ENCODE measurements at regions not wholly inside any gene's neighbourhood (a gene's known extent, or its start where the extent isn't known, plus 50 kb on each side); places are given as distances from the start of the nearest gene placed in this dataset.

DNA sequence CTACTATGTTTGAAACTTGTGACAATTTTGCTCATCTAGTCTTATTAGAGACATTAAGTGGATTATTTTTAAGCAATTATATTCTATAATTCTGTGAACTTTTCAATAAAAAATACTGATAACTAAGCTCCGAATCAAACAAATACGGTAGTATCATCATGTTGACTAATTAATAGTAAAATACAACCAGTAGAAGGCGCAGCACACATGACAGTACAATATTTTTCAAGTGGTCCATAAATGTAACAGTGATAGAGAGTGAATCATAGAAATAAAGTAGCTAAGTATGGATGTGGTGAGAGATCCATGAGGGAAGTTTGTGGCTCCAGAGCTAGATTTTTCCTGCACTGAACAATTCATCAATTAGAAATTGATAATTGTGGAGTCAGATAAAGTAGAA lies 666.2 kb downstream of the KCTD8 start:
- ChIA-PET CTCF (interaction anchor here (0.5 to 2.4 kb wide), 16 partner anchors 10 to 847 kb away, joined by 3 to 60 read pairs (median 5); partner anchors contain the start of gene KCTD8), POLR2A (no interaction called here)
- dilution Hi-C loops (cut with MboI; ENCODE audit: extremely low pct_ligation_motif_present, low sequenced_read_pairs) = no loop called here
- Histone ChIP-seq H3K4me1 (ENCODE audit: control insufficient read depth, extremely low read depth, insufficient read depth, low read length) (no peaks in the 10 kb centered on the region), H3K9me1 (replicated peaks; ENCODE audit: control insufficient read depth, extremely low read depth, insufficient read depth, low read length) (no peaks in the 10 kb centered on the region), H2AFZ (ENCODE audit: low read depth, low read length) (no peak overlapping the region), H4K20me1 (replicated peaks; ENCODE audit: control insufficient read depth, extremely low read depth, insufficient read depth, low read length) (no peaks in the 10 kb centered on the region), H3K27me3 (ENCODE audit: control insufficient read depth in 2 of 2, insufficient read depth in 2 of 2, low read length in 2 of 2) (no peaks in the 10 kb centered on the region), H3K9ac (replicated peaks; ENCODE audit: extremely low read depth, insufficient read depth, low read length) (no peak overlapping the region), H3K4me3 (replicated peaks in 1 of 3; ENCODE audit: insufficient read depth in 1 of 3, low read depth in 1 of 3, low read length in 3 of 3) (no peak overlapping the region), H3K36me3 (ENCODE audit: control insufficient read depth in 2 of 2, extremely low read depth in 1 of 2, insufficient read depth in 2 of 2, low read length in 2 of 2) (no peaks in the 10 kb centered on the region), H3K79me2 (ENCODE audit: control insufficient read depth, insufficient read depth, low read length) (no peaks in the 10 kb centered on the region), H3K4me2 (ENCODE audit: insufficient read depth, low read length) (no peak overlapping the region), H3K27ac (ENCODE audit: insufficient read depth, low read depth, low read length) (no peak overlapping the region), H3K9me3 (replicated peaks; ENCODE audit: control insufficient read depth, insufficient read depth, low read length) (no peaks in the 10 kb centered on the region)
- no TSS peak for BruUV-seq (replicated peaks)
- no peak for DNase-seq (ENCODE audit: low read depth, low spot score)
- intact Hi-C loops (cut with micrococcal nuclease) = loop anchor here (2.0 to 10.0 kb wide), 2 partner anchors 362 to 712 kb away; no protein-coding TSS in a partner anchor
- TF ChIP-seq, protein P1, sequence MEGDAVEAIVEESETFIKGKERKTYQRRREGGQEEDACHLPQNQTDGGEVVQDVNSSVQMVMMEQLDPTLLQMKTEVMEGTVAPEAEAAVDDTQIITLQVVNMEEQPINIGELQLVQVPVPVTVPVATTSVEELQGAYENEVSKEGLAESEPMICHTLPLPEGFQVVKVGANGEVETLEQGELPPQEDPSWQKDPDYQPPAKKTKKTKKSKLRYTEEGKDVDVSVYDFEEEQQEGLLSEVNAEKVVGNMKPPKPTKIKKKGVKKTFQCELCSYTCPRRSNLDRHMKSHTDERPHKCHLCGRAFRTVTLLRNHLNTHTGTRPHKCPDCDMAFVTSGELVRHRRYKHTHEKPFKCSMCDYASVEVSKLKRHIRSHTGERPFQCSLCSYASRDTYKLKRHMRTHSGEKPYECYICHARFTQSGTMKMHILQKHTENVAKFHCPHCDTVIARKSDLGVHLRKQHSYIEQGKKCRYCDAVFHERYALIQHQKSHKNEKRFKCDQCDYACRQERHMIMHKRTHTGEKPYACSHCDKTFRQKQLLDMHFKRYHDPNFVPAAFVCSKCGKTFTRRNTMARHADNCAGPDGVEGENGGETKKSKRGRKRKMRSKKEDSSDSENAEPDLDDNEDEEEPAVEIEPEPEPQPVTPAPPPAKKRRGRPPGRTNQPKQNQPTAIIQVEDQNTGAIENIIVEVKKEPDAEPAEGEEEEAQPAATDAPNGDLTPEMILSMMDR (IDR thresholded peaks at IDR 0.05; ENCODE audit: extremely low read depth in 1 of 2, insufficient read depth in 1 of 2, low read depth in 1 of 2, low read length in 2 of 2) = no peak
- TF ChIP-seq MAX (IDR thresholded peaks at IDR 0.05; ENCODE audit: insufficient read depth, insufficient read length) = no peak
- TF ChIP-seq EZH2 (IDR thresholded peaks at IDR 0.05; ENCODE audit: borderline replicate concordance, low read depth, low read length, severe bottlenecking) = no peak
- TF ChIP-seq GATA2 (IDR thresholded peaks at IDR 0.05; ENCODE audit: insufficient read depth, insufficient read length, low read depth, low read length) = no peak
- TF ChIP-seq POLR2AphosphoS5 (IDR thresholded peaks at IDR 0.05; ENCODE audit: insufficient read depth, low read depth, low read length) = no peak
- no peak for TF ChIP-seq POLR2A (IDR thresholded peaks at IDR 0.05; ENCODE audit: low read depth, low read length)
- TF ChIP-seq JUN (IDR thresholded peaks at IDR 0.05; ENCODE audit: borderline replicate concordance, insufficient read depth, insufficient read length, low read depth) = no peak
- TF ChIP-seq FOS (IDR thresholded peaks at IDR 0.05; ENCODE audit: borderline replicate concordance, insufficient read depth, low read length) = no peak
- no peak for TF ChIP-seq MYC (IDR thresholded peaks at IDR 0.05; ENCODE audit: low read depth, low read length)
- FAIRE-seq = no peak
